DND-41 (cell line): ENCODE measurements at regions not wholly inside any gene's neighbourhood (a gene's known extent, or its start where the extent isn't known, plus 50 kb on each side); places are given as distances from the start of the nearest gene placed in this dataset.

Experiments used
- CTCF ChIP-seq: IDR thresholded peaks from 2 replicates; pipeline ENCODE4 v1.5.1; 2012; ENCODE audit warnings: borderline replicate concordance, low read length, moderate library complexity, mild to moderate bottlenecking; ENCODE audit not compliant: poor library complexity, severe bottlenecking; ENCODE audit errors: extremely low read depth
- EZH2 ChIP-seq: IDR thresholded peaks from 3 replicates; pipeline ENCODE4 v1.6.1; 2012; ENCODE audit warnings: borderline replicate concordance, low read depth, mild to moderate bottlenecking, moderate library complexity, low read length, inconsistent platforms; ENCODE audit not compliant: severe bottlenecking

DNA sequence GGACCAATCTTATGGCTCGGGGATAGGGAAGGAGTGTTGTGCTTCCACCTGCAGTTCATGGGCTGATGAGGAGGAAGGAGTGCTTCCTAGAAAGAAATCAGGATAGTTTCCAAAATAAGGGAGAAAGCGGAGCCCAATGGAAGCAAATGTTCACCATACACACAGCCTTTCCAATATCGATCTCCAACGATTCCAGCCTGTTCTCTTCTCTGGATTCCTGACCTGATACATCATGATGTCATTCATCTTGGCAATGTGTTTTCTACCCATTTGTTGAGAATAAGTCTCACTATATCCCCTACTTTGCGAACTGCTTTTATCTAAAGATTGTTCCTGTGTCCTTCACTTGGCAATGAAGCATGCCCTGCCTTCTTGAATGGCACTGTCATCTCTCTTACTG lies 205.3 kb upstream of the SIX2 start:
- no peak for TF ChIP-seq CTCF
- TF ChIP-seq EZH2: no peak
